WTC11 (cell line): ENCODE measurements at regions not wholly inside any gene's neighbourhood (a gene's known extent, or its start where the extent isn't known, plus 50 kb on each side); places are given as distances from the start of the nearest gene placed in this dataset.

Experiments used
- ATF2 ChIP-seq: sonication (generic); formaldehyde crosslinking; IDR thresholded peaks from 2 replicates; pipeline ENCODE4 v1.8.1; 2022; ENCODE audit warnings: low read depth, missing genetic modification reagents, borderline replicate concordance
- MLX ChIP-seq: sonication (generic); formaldehyde crosslinking; IDR thresholded peaks from 2 replicates; pipeline ENCODE4 v1.8.1; 2023; ENCODE audit warnings: mild to moderate bottlenecking, missing genetic modification reagents, moderate library complexity
- NFYB ChIP-seq: sonication (generic); formaldehyde crosslinking; conservative IDR thresholded peaks from 2 replicates; pipeline ENCODE4 v1.8.0; 2022; ENCODE audit warnings: low read depth, missing genetic modification reagents
- NR3C1 ChIP-seq: sonication (generic); formaldehyde crosslinking; conservative IDR thresholded peaks from 2 replicates; pipeline ENCODE4 v1.8.1; 2023; ENCODE audit warnings: low read depth, mild to moderate bottlenecking, missing genetic modification reagents
- RORB ChIP-seq: fragments of 250-450 bp; sonication (Bioruptor Pico); IDR thresholded peaks from 2 replicates; pipeline ENCODE4 v1.9.0; 2021; ENCODE audit warnings: mild to moderate bottlenecking
- ZNF317 ChIP-seq: sonication (generic); formaldehyde crosslinking; IDR thresholded peaks from 2 replicates; pipeline ENCODE4 v1.8.1; 2023; ENCODE audit warnings: low read depth, mild to moderate bottlenecking, moderate library complexity, missing genetic modification reagents, borderline replicate concordance
- ZNF423 ChIP-seq: fragments of 250-450 bp; sonication (Bioruptor Pico); IDR thresholded peaks from 2 replicates; pipeline ENCODE4 v2.1.2; 2022; ENCODE audit warnings: mild to moderate bottlenecking, moderate library complexity
- TF ChIP-seq, protein P1 (sequence below): fragments of 200-600 bp; IDR thresholded peaks from 2 replicates; pipeline ENCODE4 v1.8.0; 2022; ENCODE audit warnings: antibody characterized with exemption
- TF ChIP-seq, protein P2 (sequence below): sonication (generic); formaldehyde crosslinking; IDR thresholded peaks from 2 replicates; pipeline ENCODE4 v1.8.0; 2022; ENCODE audit warnings: mild to moderate bottlenecking, missing genetic modification reagents
- TF ChIP-seq, protein P3 (sequence below): sonication (generic); formaldehyde crosslinking; IDR thresholded peaks from 2 replicates; pipeline ENCODE4 v1.8.1; 2023; ENCODE audit warnings: mild to moderate bottlenecking, missing genetic modification reagents, moderate library complexity
- TF ChIP-seq, protein P4 (sequence below): fragments of 250-450 bp; sonication (Bioruptor Pico); IDR thresholded peaks from 2 replicates; pipeline ENCODE4 v1.9.0; 2021; ENCODE audit warnings: mild to moderate bottlenecking, borderline replicate concordance
- TF ChIP-seq, protein P5 (sequence below): fragments of 250-450 bp; sonication (Bioruptor Pico); IDR thresholded peaks from 2 replicates; pipeline ENCODE4 v1.9.0; 2021; ENCODE audit warnings: mild to moderate bottlenecking

- TF ChIP-seq NFYB (no peak), ZNF423 (CRISPR knock-in tag) (no peak), MLX (no peak), ATF2 (no peak), RORB (CRISPR knock-in tag) (no peak), NR3C1 (CRISPR knock-in tag) (no peak), ZNF317 (CRISPR knock-in tag) (no peak)
- TF ChIP-seq, protein P1, sequence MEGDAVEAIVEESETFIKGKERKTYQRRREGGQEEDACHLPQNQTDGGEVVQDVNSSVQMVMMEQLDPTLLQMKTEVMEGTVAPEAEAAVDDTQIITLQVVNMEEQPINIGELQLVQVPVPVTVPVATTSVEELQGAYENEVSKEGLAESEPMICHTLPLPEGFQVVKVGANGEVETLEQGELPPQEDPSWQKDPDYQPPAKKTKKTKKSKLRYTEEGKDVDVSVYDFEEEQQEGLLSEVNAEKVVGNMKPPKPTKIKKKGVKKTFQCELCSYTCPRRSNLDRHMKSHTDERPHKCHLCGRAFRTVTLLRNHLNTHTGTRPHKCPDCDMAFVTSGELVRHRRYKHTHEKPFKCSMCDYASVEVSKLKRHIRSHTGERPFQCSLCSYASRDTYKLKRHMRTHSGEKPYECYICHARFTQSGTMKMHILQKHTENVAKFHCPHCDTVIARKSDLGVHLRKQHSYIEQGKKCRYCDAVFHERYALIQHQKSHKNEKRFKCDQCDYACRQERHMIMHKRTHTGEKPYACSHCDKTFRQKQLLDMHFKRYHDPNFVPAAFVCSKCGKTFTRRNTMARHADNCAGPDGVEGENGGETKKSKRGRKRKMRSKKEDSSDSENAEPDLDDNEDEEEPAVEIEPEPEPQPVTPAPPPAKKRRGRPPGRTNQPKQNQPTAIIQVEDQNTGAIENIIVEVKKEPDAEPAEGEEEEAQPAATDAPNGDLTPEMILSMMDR = no peak
- TF ChIP-seq, protein P2, sequence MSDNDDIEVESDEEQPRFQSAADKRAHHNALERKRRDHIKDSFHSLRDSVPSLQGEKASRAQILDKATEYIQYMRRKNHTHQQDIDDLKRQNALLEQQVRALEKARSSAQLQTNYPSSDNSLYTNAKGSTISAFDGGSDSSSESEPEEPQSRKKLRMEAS (CRISPR knock-in tag) = no peak
- TF ChIP-seq, protein P3, sequence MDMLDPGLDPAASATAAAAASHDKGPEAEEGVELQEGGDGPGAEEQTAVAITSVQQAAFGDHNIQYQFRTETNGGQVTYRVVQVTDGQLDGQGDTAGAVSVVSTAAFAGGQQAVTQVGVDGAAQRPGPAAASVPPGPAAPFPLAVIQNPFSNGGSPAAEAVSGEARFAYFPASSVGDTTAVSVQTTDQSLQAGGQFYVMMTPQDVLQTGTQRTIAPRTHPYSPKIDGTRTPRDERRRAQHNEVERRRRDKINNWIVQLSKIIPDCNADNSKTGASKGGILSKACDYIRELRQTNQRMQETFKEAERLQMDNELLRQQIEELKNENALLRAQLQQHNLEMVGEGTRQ (CRISPR knock-in tag) = no peak
- TF ChIP-seq, protein P4, sequence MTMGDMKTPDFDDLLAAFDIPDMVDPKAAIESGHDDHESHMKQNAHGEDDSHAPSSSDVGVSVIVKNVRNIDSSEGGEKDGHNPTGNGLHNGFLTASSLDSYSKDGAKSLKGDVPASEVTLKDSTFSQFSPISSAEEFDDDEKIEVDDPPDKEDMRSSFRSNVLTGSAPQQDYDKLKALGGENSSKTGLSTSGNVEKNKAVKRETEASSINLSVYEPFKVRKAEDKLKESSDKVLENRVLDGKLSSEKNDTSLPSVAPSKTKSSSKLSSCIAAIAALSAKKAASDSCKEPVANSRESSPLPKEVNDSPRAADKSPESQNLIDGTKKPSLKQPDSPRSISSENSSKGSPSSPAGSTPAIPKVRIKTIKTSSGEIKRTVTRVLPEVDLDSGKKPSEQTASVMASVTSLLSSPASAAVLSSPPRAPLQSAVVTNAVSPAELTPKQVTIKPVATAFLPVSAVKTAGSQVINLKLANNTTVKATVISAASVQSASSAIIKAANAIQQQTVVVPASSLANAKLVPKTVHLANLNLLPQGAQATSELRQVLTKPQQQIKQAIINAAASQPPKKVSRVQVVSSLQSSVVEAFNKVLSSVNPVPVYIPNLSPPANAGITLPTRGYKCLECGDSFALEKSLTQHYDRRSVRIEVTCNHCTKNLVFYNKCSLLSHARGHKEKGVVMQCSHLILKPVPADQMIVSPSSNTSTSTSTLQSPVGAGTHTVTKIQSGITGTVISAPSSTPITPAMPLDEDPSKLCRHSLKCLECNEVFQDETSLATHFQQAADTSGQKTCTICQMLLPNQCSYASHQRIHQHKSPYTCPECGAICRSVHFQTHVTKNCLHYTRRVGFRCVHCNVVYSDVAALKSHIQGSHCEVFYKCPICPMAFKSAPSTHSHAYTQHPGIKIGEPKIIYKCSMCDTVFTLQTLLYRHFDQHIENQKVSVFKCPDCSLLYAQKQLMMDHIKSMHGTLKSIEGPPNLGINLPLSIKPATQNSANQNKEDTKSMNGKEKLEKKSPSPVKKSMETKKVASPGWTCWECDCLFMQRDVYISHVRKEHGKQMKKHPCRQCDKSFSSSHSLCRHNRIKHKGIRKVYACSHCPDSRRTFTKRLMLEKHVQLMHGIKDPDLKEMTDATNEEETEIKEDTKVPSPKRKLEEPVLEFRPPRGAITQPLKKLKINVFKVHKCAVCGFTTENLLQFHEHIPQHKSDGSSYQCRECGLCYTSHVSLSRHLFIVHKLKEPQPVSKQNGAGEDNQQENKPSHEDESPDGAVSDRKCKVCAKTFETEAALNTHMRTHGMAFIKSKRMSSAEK (CRISPR knock-in tag) = no peak
- TF ChIP-seq, protein P5, sequence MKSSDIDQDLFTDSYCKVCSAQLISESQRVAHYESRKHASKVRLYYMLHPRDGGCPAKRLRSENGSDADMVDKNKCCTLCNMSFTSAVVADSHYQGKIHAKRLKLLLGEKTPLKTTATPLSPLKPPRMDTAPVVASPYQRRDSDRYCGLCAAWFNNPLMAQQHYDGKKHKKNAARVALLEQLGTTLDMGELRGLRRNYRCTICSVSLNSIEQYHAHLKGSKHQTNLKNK = no peak
Observed at GRCh38 chr2:733001-733400, 55.8 kb upstream of the TMEM18 start.
